Skeletal muscle satellite cell (primary cell): ENCODE measurements at regions not wholly inside any gene's neighbourhood (a gene's known extent, or its start where the extent isn't known, plus 50 kb on each side); places are given as distances from the start of the nearest gene placed in this dataset.

ENCODE experiments used
- H3K27me3 ChIP-seq: 2 replicates; pipeline ENCODE4 v1.7.0; 2013; ENCODE audit warnings: low read length; ENCODE audit not compliant: control insufficient read depth, insufficient read depth
- H3K36me3 ChIP-seq: 2 replicates; pipeline ENCODE4 v1.7.0; 2013; ENCODE audit warnings: mild to moderate bottlenecking, control low read depth, low read length; ENCODE audit not compliant: insufficient read depth
- H3K4me1 ChIP-seq: 2 replicates; pipeline ENCODE4 v1.7.0; 2013; ENCODE audit warnings: low read length; ENCODE audit not compliant: control insufficient read depth, insufficient read depth
- H3K4me2 ChIP-seq: 2 replicates; pipeline ENCODE4 v1.7.0; 2013; ENCODE audit warnings: mild to moderate bottlenecking, low read length
- H3K4me3 ChIP-seq: 2 replicates; pipeline ENCODE4 v1.7.0; 2013; ENCODE audit warnings: low read length
- H3K9ac ChIP-seq: 2 replicates; pipeline ENCODE4 v1.7.0; 2013; ENCODE audit warnings: mild to moderate bottlenecking, low read depth, low read length, moderate library complexity
- H3K9me3 ChIP-seq: replicated peaks from 2 replicates; pipeline ENCODE4 v1.7.0; 2013; ENCODE audit warnings: mild to moderate bottlenecking, control low read depth, low read length

DNA sequence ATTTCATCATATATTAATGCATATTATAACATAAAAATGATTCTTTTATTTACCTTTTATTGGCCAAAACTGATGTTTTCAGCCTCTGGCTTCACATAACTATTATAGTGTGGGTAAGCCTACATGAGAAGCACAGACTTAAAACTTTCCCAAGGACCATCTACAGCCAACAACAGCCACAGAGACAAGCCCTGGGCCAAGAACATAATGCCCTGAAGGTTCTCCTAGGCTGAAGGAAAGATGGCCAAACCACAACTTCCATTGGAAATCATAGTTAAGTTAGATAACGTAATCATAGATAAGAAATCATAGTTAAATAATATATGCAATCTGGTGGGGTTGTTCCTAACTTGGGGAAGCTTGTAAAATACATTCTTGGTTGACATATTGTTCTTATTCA lies 280.0 kb upstream of the EMCN start:
- Histone ChIP-seq H3K36me3 (no peaks in the 10 kb centered on the region), H3K9ac (no peak overlapping the region), H3K4me2 (no peak overlapping the region), H3K27me3 (no peaks in the 10 kb centered on the region), H3K4me3 (no peak overlapping the region), H3K4me1 (no peaks in the 10 kb centered on the region), H3K9me3 (no peaks in the 10 kb centered on the region)

- Histone ChIP-seq H3K4me3 (no peak overlapping the region), H3K4me2 (no peak overlapping the region), H3K9ac (no peak overlapping the region), H3K4me1 (no peaks in the 10 kb centered on the region), H3K36me3 (no peaks in the 10 kb centered on the region), H3K9me3 (no peaks in the 10 kb centered on the region), H3K27me3 (no peaks in the 10 kb centered on the region)
Measured at GRCh38 chr4:100797356-100797755, 279.5 kb upstream of the EMCN start.

DNA sequence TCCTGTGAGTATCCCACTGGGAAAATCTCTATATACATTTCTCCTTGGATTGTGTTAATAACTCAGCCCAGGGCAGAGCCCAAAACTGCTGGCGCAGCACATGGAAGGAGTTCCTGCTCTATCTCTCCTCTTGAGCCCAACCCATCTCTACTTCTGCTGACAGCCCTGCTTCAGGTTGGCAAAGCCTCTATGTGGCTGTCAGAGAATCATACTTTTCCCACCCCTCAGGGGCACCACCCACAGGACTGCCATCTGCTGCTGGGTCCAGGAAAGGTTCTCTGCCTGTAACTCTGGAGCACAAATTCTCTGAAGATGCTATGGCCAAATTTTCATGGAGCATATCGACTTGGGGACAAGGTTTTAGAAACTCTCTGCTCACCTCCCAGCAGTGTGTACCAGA lies 278.5 kb upstream of the EMCN start:
- no peaks in the 10 kb centered on the region for H3K4me1 ChIP-seq
- H3K4me3 ChIP-seq, result no peak overlapping the region
- H3K9me3 ChIP-seq, result no peaks in the 10 kb centered on the region
- H3K4me2 ChIP-seq, result no peak overlapping the region
- no peak overlapping the region for H3K9ac ChIP-seq
- H3K27me3 ChIP-seq, result no peaks in the 10 kb centered on the region
- H3K36me3 ChIP-seq, result no peaks in the 10 kb centered on the region

DNA sequence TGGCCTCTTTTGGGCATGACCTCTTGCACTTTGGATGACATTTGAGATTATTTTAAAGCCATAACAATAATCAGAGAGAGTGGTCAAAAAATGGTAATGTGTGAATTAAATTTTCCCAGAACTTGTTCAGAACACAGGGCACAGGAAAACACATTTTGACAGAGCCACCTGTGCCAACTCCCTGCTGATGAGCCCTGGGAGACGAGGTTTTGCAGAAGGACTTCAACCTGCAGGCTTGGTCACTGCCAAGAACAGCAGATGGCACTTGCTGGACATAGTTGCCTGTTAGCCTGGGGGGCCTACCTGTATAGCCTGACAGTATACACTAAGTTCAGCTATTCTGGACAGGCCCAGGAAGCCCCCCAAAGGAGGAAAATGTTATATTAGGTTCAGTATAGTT lies 277.8 kb upstream of the EMCN start:
- no peak overlapping the region for H3K9ac ChIP-seq
- H3K36me3 ChIP-seq, result no peaks in the 10 kb centered on the region
- no peaks in the 10 kb centered on the region for H3K27me3 ChIP-seq
- no peak overlapping the region for H3K4me3 ChIP-seq
- H3K4me2 ChIP-seq, result no peak overlapping the region
- H3K9me3 ChIP-seq, result no peaks in the 10 kb centered on the region
- no peaks in the 10 kb centered on the region for H3K4me1 ChIP-seq

- Histone ChIP-seq H3K27me3 (no peaks in the 10 kb centered on the region), H3K4me2 (no peak overlapping the region), H3K36me3 (no peaks in the 10 kb centered on the region), H3K4me1 (no peaks in the 10 kb centered on the region), H3K4me3 (no peak overlapping the region), H3K9me3 (no peaks in the 10 kb centered on the region), H3K9ac (no peak overlapping the region)
Measured at GRCh38 chr4:100790836-100791615, 273.2 kb upstream of the EMCN start.

GRCh38 chr4:100789991-100790390 lies 272.2 kb upstream of the EMCN start:
- no peaks in the 10 kb centered on the region for H3K36me3 ChIP-seq
- H3K9ac ChIP-seq, result no peak overlapping the region
- no peak overlapping the region for H3K4me2 ChIP-seq
- no peaks in the 10 kb centered on the region for H3K27me3 ChIP-seq
- H3K9me3 ChIP-seq, result no peaks in the 10 kb centered on the region
- H3K4me3 ChIP-seq, result no peak overlapping the region
- no peaks in the 10 kb centered on the region for H3K4me1 ChIP-seq

- no peaks in the 10 kb centered on the region for H3K36me3 ChIP-seq
- no peak overlapping the region for H3K9ac ChIP-seq
- H3K4me2 ChIP-seq, result no peak overlapping the region
- no peaks in the 10 kb centered on the region for H3K27me3 ChIP-seq
- no peak overlapping the region for H3K4me3 ChIP-seq
- H3K4me1 ChIP-seq, result no peaks in the 10 kb centered on the region
- no peaks in the 10 kb centered on the region for H3K9me3 ChIP-seq
Measured at GRCh38 chr4:100786481-100786880, 268.7 kb upstream of the EMCN start.

GRCh38 chr4:100782356-100782755 lies 264.5 kb upstream of the EMCN start:
- Histone ChIP-seq H3K4me3 (no peak overlapping the region), H3K27me3 (no peaks in the 10 kb centered on the region), H3K36me3 (no peaks in the 10 kb centered on the region), H3K9me3 (no peaks in the 10 kb centered on the region), H3K4me1 (no peaks in the 10 kb centered on the region), H3K4me2 (no peak overlapping the region), H3K9ac (no peak overlapping the region)

GRCh38 chr4:100781435-100781834 lies 263.6 kb upstream of the EMCN start:
- no peaks in the 10 kb centered on the region for H3K27me3 ChIP-seq
- no peak overlapping the region for H3K4me2 ChIP-seq
- H3K9me3 ChIP-seq, result no peaks in the 10 kb centered on the region
- H3K4me1 ChIP-seq, result no peaks in the 10 kb centered on the region
- H3K9ac ChIP-seq, result no peak overlapping the region
- H3K4me3 ChIP-seq, result no peak overlapping the region
- no peaks in the 10 kb centered on the region for H3K36me3 ChIP-seq

DNA sequence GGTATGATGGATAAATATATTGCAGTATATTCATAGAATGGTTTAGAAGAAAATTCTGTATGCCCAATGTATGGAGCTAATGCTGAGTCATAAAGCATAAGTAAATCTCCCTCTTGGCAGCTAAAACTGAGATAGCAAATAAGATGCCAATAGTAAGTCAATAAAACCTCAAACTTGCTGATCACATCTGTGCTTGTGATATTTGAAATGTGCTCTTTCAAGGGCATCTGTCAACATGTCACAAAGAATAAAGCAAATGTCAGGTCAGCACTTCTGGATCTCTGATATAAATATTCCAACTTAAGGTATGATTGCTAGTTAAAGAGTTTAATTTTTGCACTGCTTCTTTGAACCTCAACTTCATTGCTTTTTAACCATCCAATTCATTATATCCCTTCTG lies 262.3 kb upstream of the EMCN start:
- Histone ChIP-seq H3K4me2 (no peak overlapping the region), H3K9ac (no peak overlapping the region), H3K36me3 (no peaks in the 10 kb centered on the region), H3K4me3 (no peak overlapping the region), H3K9me3 (no peaks in the 10 kb centered on the region), H3K27me3 (no peaks in the 10 kb centered on the region), H3K4me1 (no peaks in the 10 kb centered on the region)

DNA sequence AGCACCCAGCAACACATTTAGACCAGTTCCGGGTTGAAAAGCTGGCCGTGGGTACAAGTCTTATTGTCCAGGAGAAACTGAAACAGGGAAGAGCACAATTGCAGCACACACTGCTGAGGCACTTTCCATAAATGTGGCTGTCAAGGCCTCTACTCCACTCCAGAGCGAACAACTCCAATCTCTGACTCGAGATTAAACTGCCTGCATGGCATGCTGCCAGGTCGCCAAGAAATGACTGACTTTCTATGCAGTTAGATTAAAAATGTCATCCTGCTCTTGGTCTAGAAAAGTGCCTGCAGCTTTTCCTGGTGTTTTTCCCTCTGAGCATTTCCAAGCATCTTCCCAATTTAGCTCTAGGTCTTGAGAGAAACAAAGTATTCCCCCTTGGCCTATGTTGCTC lies 260.6 kb upstream of the EMCN start:
- H3K4me1 ChIP-seq, result no peaks in the 10 kb centered on the region
- no peak overlapping the region for H3K9ac ChIP-seq
- H3K4me2 ChIP-seq, result no peak overlapping the region
- H3K4me3 ChIP-seq, result no peak overlapping the region
- H3K36me3 ChIP-seq, result no peaks in the 10 kb centered on the region
- H3K27me3 ChIP-seq, result no peaks in the 10 kb centered on the region
- no peaks in the 10 kb centered on the region for H3K9me3 ChIP-seq

DNA sequence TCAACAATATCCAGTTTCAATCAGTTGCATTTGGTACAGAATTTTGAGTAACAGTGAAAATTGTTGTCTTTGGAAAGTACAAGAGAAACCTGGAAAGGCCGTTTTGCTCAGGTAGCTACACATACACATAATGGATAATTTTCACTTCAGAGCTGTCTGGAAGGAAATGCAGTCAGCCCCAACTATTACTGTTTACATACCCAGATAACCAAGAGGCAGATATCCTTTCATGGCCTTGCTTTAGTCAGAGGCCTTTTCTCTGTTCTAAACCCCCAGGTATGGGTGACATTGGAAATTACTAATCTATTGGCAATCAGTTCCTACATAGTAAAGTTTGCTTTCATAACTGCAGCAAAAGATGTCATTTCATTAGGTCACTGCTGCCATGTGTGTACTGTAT lies 244.9 kb upstream of the EMCN start:
- H3K9ac ChIP-seq, result no peak overlapping the region
- H3K9me3 ChIP-seq, result no peaks in the 10 kb centered on the region
- no peak overlapping the region for H3K4me3 ChIP-seq
- H3K4me1 ChIP-seq, result no peaks in the 10 kb centered on the region
- H3K36me3 ChIP-seq, result no peaks in the 10 kb centered on the region
- H3K27me3 ChIP-seq, result no peaks in the 10 kb centered on the region
- no peak overlapping the region for H3K4me2 ChIP-seq
